HCT116 (cell line): ENCODE measurements at regions not wholly inside any gene's neighbourhood (a gene's known extent, or its start where the extent isn't known, plus 50 kb on each side); places are given as distances from the start of the nearest gene placed in this dataset.

Experiments
- CEBPB ChIP-seq: IDR thresholded peaks from 2 replicates; pipeline ENCODE4 v1.6.1; 2012; ENCODE audit warnings: low read depth
- EZH2 ChIP-seq: fragments of 200-600 bp; sonication (generic); IDR thresholded peaks from 2 replicates; pipeline ENCODE4 v1.6.1; 2017; ENCODE audit warnings: antibody characterized with exemption, mixed run types
- EZH2phosphoT487 ChIP-seq: fragments of 200-600 bp; IDR thresholded peaks from 2 replicates; pipeline ENCODE4 v1.6.1; 2018; ENCODE audit warnings: antibody characterized with exemption, borderline replicate concordance
- JUND ChIP-seq: IDR thresholded peaks from 2 replicates; pipeline ENCODE4 v1.6.1; 2012
- POLR2A ChIP-seq: IDR thresholded peaks from 2 replicates; pipeline ENCODE4 v1.7.0; 2011; ENCODE audit warnings: borderline replicate concordance; ENCODE audit not compliant: insufficient read depth, insufficient read length; ENCODE audit errors: extremely low read depth
- POLR2AphosphoS5 ChIP-seq: IDR thresholded peaks from 2 replicates; pipeline ENCODE4 v1.6.1; 2011; ENCODE audit warnings: mild to moderate bottlenecking, low read depth, low read length, moderate library complexity
- RAD21 ChIP-seq: IDR thresholded peaks from 2 replicates; pipeline ENCODE4 v1.6.1; 2012; ENCODE audit warnings: low read depth, mild to moderate bottlenecking
- SIN3A ChIP-seq: IDR thresholded peaks from 2 replicates; pipeline ENCODE4 v1.6.1; 2012; ENCODE audit warnings: low read depth
- TF ChIP-seq, protein P1 (sequence below), 3 experiments: fragments of 200-600 bp in 1 of 3; sonication (generic) in 1 of 3; IDR thresholded peaks in 2 of 3; conservative IDR thresholded peaks in 1 of 3; 2 replicates each; pipeline ENCODE4 v1.5.1; 2012 to 2017; ENCODE audit warnings: low read depth in 2 of 3, low read length in 2 of 3, antibody characterized with exemption in 1 of 3, borderline replicate concordance in 1 of 3, control low read depth in 1 of 3, mild to moderate bottlenecking in 1 of 3, mixed read lengths in 1 of 3, mixed run types in 1 of 3, moderate library complexity in 1 of 3; ENCODE audit not compliant: insufficient read depth in 1 of 3
- TF ChIP-seq, protein P2 (sequence below): IDR thresholded peaks from 2 replicates; pipeline ENCODE4 v1.6.1; 2012
- TF ChIP-seq, protein P3 (sequence below): IDR thresholded peaks from 2 replicates; pipeline ENCODE4 v1.6.1; 2012

DNA sequence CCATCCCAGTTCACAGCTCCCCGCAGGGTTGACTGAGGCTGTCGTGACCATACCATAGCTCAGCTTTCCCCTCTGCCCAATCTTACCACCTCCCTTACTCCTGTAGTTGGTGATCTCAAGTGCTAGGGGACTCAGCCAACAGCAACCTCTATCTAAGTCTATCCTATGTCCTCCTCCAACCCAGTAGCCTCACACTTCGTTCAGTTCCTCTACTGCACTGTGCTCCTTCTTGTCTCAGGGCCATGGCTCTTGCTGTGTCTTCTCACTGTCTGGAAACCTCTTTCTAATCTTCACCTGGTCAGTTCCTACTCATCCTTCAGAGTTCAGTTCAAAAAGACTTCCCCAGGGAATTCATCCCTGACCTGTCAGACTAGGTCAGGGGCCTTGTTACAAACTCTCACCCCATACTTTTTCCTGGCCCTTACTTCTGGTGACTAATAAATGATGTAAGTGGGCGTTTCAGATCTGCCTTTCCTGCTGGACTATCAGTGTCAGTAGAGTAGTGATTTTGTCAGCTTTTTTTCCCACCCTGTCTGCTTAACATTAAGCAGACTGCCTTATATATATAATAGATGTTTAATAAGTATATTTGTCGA lies 53.6 kb upstream of the NR3C1 start:
- TF ChIP-seq, protein P1, sequence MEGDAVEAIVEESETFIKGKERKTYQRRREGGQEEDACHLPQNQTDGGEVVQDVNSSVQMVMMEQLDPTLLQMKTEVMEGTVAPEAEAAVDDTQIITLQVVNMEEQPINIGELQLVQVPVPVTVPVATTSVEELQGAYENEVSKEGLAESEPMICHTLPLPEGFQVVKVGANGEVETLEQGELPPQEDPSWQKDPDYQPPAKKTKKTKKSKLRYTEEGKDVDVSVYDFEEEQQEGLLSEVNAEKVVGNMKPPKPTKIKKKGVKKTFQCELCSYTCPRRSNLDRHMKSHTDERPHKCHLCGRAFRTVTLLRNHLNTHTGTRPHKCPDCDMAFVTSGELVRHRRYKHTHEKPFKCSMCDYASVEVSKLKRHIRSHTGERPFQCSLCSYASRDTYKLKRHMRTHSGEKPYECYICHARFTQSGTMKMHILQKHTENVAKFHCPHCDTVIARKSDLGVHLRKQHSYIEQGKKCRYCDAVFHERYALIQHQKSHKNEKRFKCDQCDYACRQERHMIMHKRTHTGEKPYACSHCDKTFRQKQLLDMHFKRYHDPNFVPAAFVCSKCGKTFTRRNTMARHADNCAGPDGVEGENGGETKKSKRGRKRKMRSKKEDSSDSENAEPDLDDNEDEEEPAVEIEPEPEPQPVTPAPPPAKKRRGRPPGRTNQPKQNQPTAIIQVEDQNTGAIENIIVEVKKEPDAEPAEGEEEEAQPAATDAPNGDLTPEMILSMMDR (IDR thresholded peaks at IDR 0.05 in 2 of 3, conservative IDR thresholded peaks at IDR 0.05 in 1 of 3; ENCODE audit: borderline replicate concordance in 1 of 3, insufficient read depth in 1 of 3, low read depth in 2 of 3, low read length in 2 of 3), result no peak
- TF ChIP-seq, protein P2, sequence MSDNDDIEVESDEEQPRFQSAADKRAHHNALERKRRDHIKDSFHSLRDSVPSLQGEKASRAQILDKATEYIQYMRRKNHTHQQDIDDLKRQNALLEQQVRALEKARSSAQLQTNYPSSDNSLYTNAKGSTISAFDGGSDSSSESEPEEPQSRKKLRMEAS, result no peak
- TF ChIP-seq CEBPB, result no peak
- no peak for TF ChIP-seq POLR2AphosphoS5
- TF ChIP-seq POLR2A, result no peak
- no peak for TF ChIP-seq SIN3A
- TF ChIP-seq, protein P3, sequence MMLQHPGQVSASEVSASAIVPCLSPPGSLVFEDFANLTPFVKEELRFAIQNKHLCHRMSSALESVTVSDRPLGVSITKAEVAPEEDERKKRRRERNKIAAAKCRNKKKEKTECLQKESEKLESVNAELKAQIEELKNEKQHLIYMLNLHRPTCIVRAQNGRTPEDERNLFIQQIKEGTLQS, result no peak
- no peak for TF ChIP-seq RAD21
- TF ChIP-seq EZH2phosphoT487, result no peak
- no peak for TF ChIP-seq EZH2
- no peak for TF ChIP-seq JUND
